ENCODE measurements at regions not wholly inside any gene's neighbourhood (a gene's known extent, or its start where the extent isn't known, plus 50 kb on each side); places are given as distances from the start of the nearest gene placed in this dataset.

GRCh38 chr2:209044307-209044706, 379.5 kb upstream of the MAP2 start:
- H3K4me3 ChIP-seq (ENCODE audit: low read depth, low read length) = no peak overlapping the region
- TF ChIP-seq CTCF (IDR thresholded peaks at IDR 0.05; ENCODE audit: borderline replicate concordance, insufficient read depth, low read depth, low read length) = no peak

- no peak overlapping the region for H3K4me3 ChIP-seq (ENCODE audit: low read depth, low read length)
- TF ChIP-seq CTCF (IDR thresholded peaks at IDR 0.05; ENCODE audit: borderline replicate concordance, insufficient read depth, low read depth, low read length) = no peak
These were observed 377.7 kb upstream of the MAP2 start for GRCh38 chr2:209046163-209046562.

GRCh38 chr2:209049608-209050007, 374.2 kb upstream of the MAP2 start:
- no peak for TF ChIP-seq CTCF (IDR thresholded peaks at IDR 0.05; ENCODE audit: borderline replicate concordance, insufficient read depth, low read depth, low read length)
- no peak overlapping the region for H3K4me3 ChIP-seq (ENCODE audit: low read depth, low read length)

GRCh38 chr2:209062210-209062609, 361.6 kb upstream of the MAP2 start:
- H3K4me3 ChIP-seq (ENCODE audit: low read depth, low read length) = no peak overlapping the region
- TF ChIP-seq CTCF (IDR thresholded peaks at IDR 0.05; ENCODE audit: borderline replicate concordance, insufficient read depth, low read depth, low read length) = no peak

- no peak for TF ChIP-seq CTCF (IDR thresholded peaks at IDR 0.05; ENCODE audit: borderline replicate concordance, insufficient read depth, low read depth, low read length)
- H3K4me3 ChIP-seq (ENCODE audit: low read depth, low read length) = no peak overlapping the region
These were observed 353.6 kb upstream of the MAP2 start for GRCh38 chr2:209070262-209070661.

GRCh38 chr2:209073151-209073550, 350.7 kb upstream of the MAP2 start:
- no peak for TF ChIP-seq CTCF (IDR thresholded peaks at IDR 0.05; ENCODE audit: borderline replicate concordance, insufficient read depth, low read depth, low read length)

GRCh38 chr2:209074711-209075110, 349.1 kb upstream of the MAP2 start:
- no peak for TF ChIP-seq CTCF (IDR thresholded peaks at IDR 0.05; ENCODE audit: borderline replicate concordance, insufficient read depth, low read depth, low read length)
- H3K4me3 ChIP-seq (ENCODE audit: low read depth, low read length) = no peak overlapping the region

More at GRCh38 chr2:209073151-209073550, 350.7 kb upstream of the MAP2 start:
- H3K4me3 ChIP-seq (ENCODE audit: low read depth, low read length) = no peak overlapping the region

Measured in GM12875 (cell line).